GM12878 (cell line): ENCODE measurements at regions not wholly inside any gene's neighbourhood (a gene's known extent, or its start where the extent isn't known, plus 50 kb on each side); places are given as distances from the start of the nearest gene placed in this dataset.

Experiments
- ATAC-seq: fragments of 200-7000 bp; cut with Tn5 transposase; 3 replicates; pipeline ENCODE4 v1.9.1; 2020; ENCODE audit warnings: mild to moderate bottlenecking, moderate library complexity
- BruUV-seq: library from RNA; stranded (reverse); fragments of 400-500 nt; replicated peaks from 2 replicates; lab custom pipeline; 2021; lab: Mats Ljungman, UMichigan
- CTCF ChIA-PET: fragments of 300-600 bp; sonication (Branson Sonifier 250); formaldehyde crosslinking; extraction: SDS; loops from one replicate; lab custom pipeline; 2021; ENCODE audit warnings: inconsistent platforms; lab: Yijun Ruan, JAX
- POLR2A ChIA-PET: fragments of 350-600 bp; formaldehyde crosslinking; extraction: SDS; loops from one replicate; lab custom pipeline; 2021; ENCODE audit warnings: inconsistent platforms; lab: Charles Lee
- RAD21 ChIA-PET: fragments of 300-600 bp; sonication (Branson Sonifier 250); formaldehyde crosslinking; loops from one replicate; lab custom pipeline; 2023; ENCODE audit warnings: antibody characterized with exemption; ENCODE audit not compliant: unreplicated experiment; lab: Charles Lee
- SMC1A ChIA-PET: fragments of 300-600 bp; sonication (Branson Sonifier 250); formaldehyde crosslinking; loops from one replicate; lab custom pipeline; 2023; ENCODE audit not compliant: unreplicated experiment, uncharacterized antibody; lab: Charles Lee
- DNase-seq: peaks from one replicate; pipeline ENCODE4 v3.0.0-alpha.2; 2011; ENCODE audit warnings: low read depth, low spot score
- FAIRE-seq: peaks from 3 replicates; lab custom pipeline; 2011; peaks lifted over from hg19 to GRCh38; lab: Jason Lieb, UNC
- H2AFZ ChIP-seq: 2 replicates; pipeline ENCODE4 v1.6.0; 2011; ENCODE audit warnings: low read depth, low read length, control low read depth; ENCODE audit not compliant: control insufficient read depth
- H3K27ac ChIP-seq: 2 replicates; pipeline ENCODE4 v1.5.1; 2011; ENCODE audit warnings: control low read depth; ENCODE audit not compliant: control insufficient read depth, insufficient read depth
- H3K27me3 ChIP-seq, 2 experiments: replicated peaks in 1 of 2; 2 replicates each; pipeline versions ENCODE4 v1.6.0 to v1.6.1; 2011; ENCODE audit warnings: low read length in 1 of 2; ENCODE audit not compliant: control insufficient read depth in 2 of 2, insufficient read depth in 2 of 2
- H3K36me3 ChIP-seq, 2 experiments: 2 replicates each; pipeline ENCODE4 v1.5.1; 2011; ENCODE audit warnings: low read length in 1 of 2; ENCODE audit not compliant: control insufficient read depth in 2 of 2, insufficient read depth in 2 of 2
- H3K4me1 ChIP-seq: 2 replicates; pipeline ENCODE4 v1.6.1; 2011; ENCODE audit warnings: mild to moderate bottlenecking, low read length, moderate library complexity, mixed read lengths; ENCODE audit not compliant: control insufficient read depth, insufficient read depth
- H3K4me2 ChIP-seq: 2 replicates; pipeline ENCODE4 v1.6.0; 2011; ENCODE audit warnings: control low read depth; ENCODE audit not compliant: control insufficient read depth, insufficient read depth
- H3K4me3 ChIP-seq: fragments of 200-600 bp; sonication (generic); 2 replicates; pipeline ENCODE4 v1.5.1; 2016
- H3K79me2 ChIP-seq: 2 replicates; pipeline ENCODE4 v1.6.0; 2011; ENCODE audit warnings: low read length; ENCODE audit not compliant: control insufficient read depth, insufficient read depth
- H3K9ac ChIP-seq: 2 replicates; pipeline ENCODE4 v1.8.0; 2011; ENCODE audit warnings: low read length, control low read depth, mixed read lengths; ENCODE audit not compliant: control insufficient read depth, insufficient read depth
- H3K9me3 ChIP-seq: replicated peaks from 3 replicates; pipeline ENCODE4 v1.5.1; 2011; ENCODE audit warnings: mild to moderate bottlenecking, low read length; ENCODE audit not compliant: control insufficient read depth, insufficient read depth
- H4K20me1 ChIP-seq: 2 replicates; pipeline ENCODE4 v1.6.0; 2011; ENCODE audit not compliant: control insufficient read depth, insufficient read depth
- IKZF2 ChIP-seq, 2 experiments: fragments of 450-650 bp; IDR thresholded peaks; 2 replicates each; pipeline ENCODE4 v1.6.1; 2017; ENCODE audit warnings: mild to moderate bottlenecking in 2 of 2, moderate library complexity in 2 of 2
- LARP7 ChIP-seq: fragments of 450-650 bp; IDR thresholded peaks from 2 replicates; pipeline ENCODE4 v1.6.1; 2017; ENCODE audit warnings: mild to moderate bottlenecking
- ZBTB40 ChIP-seq: fragments of 450-650 bp; IDR thresholded peaks from 2 replicates; pipeline ENCODE4 v1.6.1; 2016; ENCODE audit warnings: mild to moderate bottlenecking, moderate library complexity, borderline replicate concordance
- WGBS: methylation state at CpG from one replicate; pipeline ENCODE4 v1.1.6; 2016; ENCODE audit warnings: low lambda C conversion rate; ENCODE audit not compliant: insufficient replicate concordance, insufficient coverage; ENCODE audit errors: missing lambda C conversion rate; 5-methylcytosine and 5-hydroxymethylcytosine counted together
- in situ Hi-C: fragments of 300-500 bp; cut with MboI; formaldehyde crosslinking; loops from 9 replicates; pipeline ENCODE4 v1.14.3; 2018; ENCODE audit warnings: mixed read lengths
- intact Hi-C: fragments of 100-400 bp; cut with micrococcal nuclease; formaldehyde crosslinking; loops from one replicate; pipeline ENCODE4 v1.14.2; 2022; ENCODE audit not compliant: unreplicated experiment

- H3K36me3 ChIP-seq: no peaks in the 10 kb centered on the region
- WGBS: 52% methylated on average over 3 of the region's 3 CpGs
- CTCF ChIA-PET: interaction anchor here (0.9 to 1.8 kb wide), 2 partner anchors 12 to 13 kb away, joined by 4 to 8 read pairs; no protein-coding TSS in a partner anchor
- in situ Hi-C loops (no loop called here), intact Hi-C loops (no loop called here)
- BruUV-seq: no TSS peak
- POLR2A ChIA-PET: no interaction called here
- ATAC-seq (no peak), FAIRE-seq (no peak), DNase-seq (no peak)
- RAD21 ChIA-PET: interaction anchor here (0.8 kb wide), 1 partner anchor 12 kb away, joined by 3 read pairs; no protein-coding TSS in a partner anchor
- TF ChIP-seq ZBTB40: no peak
- TF ChIP-seq LARP7: no peak
- TF ChIP-seq IKZF2 (IDR thresholded peaks at IDR 0.05): no peak
- no peak overlapping the region for H3K4me2 ChIP-seq
- H4K20me1 ChIP-seq: no peaks in the 10 kb centered on the region
- peaks cover 4% of the 10 kb centered on the region; the same call in 2 of the 3 replicates for H3K9me3 ChIP-seq
- H3K4me3 ChIP-seq: no peak overlapping the region
- no peaks in the 10 kb centered on the region for H3K79me2 ChIP-seq
- H3K9ac ChIP-seq: no peak overlapping the region
- H3K27me3 ChIP-seq: no peaks in the 10 kb centered on the region
- no peaks in the 10 kb centered on the region for H3K4me1 ChIP-seq
- no peak overlapping the region for H3K27ac ChIP-seq
- SMC1A ChIA-PET: interaction anchor here (0.7 to 1.7 kb wide), 2 partner anchors 11 to 514 kb away, joined by 3 read pairs; no protein-coding TSS in a partner anchor
- no peak overlapping the region for H2AFZ ChIP-seq
Observed at GRCh38 chr13:48782429-48782840, 128.7 kb downstream of the CYSLTR2 start.
